ENCODE measurements at regions not wholly inside any gene's neighbourhood (a gene's known extent, or its start where the extent isn't known, plus 50 kb on each side); places are given as distances from the start of the nearest gene placed in this dataset.
"Not testable (repeated sequence)": the region's sequence is repeated elsewhere in the genome, so short reads cannot be mapped to it uniquely, and the experiment has no call there.

DNA sequence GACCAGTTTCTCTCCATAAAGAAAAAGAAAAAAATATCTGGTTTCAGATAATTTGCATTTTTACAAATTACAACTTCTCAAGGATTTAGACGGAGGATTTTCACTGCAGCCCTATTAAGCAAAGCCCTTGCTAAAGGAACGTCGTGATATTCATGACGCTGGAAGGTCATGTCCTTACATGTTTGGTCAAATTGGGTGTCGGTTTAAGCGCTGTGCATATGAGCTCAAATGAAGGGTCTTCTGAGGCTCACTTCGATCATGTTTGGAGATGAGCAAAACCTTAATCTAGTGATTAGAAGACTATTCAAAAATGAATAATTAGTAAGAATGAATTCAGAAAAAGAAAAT lies 67.3 kb upstream of the USP15 start:
- no peak for DNase-seq (ENCODE audit: low spot score)

DNA sequence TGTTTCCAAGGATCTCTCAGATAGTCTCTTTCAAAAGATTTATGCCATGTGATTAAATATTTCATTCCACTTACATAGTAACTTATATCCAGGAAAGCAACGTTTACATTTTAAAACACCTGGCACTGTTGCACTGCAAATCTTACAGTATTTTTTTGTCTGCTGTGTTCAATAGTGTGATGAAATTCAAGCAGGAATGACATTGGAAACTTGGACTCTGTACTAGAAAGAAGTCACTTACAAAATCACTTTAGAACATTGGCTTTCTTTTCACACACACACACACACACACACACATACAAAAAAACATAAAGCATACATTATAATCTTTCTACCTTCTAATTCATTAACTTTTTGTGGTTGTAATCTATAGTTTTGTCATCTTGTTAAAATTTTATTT lies 66.2 kb upstream of the USP15 start:
- DNase-seq (ENCODE audit: low spot score): no peak

DNA sequence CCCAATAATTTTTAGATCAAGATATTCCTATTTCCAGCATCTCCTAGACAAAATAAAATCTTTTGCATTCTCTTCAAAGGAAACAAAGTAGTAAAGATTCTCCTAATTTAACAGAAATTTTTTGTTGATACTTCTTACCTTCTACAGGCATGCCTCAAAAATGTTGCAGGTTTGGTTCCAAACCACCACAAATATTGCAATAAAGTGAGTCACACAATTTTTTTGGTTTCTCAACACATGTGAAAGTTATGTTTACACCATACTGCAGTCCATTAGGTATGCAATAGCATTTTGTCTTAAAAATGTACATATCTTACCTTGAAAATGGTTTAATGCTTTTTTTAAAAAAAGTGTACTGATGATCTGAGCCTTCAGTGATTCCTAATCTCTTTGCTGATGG lies 65.6 kb upstream of the USP15 start:
- DNase-seq (ENCODE audit: low spot score): peak; percentile 12

DNA sequence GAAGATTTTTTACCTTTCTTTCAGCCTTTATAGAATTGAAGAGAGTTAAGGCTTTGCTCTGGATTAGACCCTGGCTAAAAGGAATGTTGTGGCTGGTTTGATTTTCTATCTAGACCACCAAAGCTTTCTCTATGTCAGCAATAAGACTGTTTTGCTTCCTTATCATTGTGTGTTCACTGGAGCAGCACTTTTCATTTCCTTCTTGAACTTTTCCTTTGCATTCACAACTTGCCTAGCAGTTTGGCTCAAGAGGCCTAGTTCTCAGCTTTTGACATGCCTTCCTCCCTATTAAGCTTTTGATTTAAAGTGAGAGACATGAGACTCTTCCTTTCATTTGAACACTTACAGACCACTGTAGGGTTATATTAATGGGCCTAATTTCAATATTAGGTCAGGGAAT lies 64.1 kb upstream of the USP15 start:
- no peak for DNase-seq (ENCODE audit: low spot score)

DNA sequence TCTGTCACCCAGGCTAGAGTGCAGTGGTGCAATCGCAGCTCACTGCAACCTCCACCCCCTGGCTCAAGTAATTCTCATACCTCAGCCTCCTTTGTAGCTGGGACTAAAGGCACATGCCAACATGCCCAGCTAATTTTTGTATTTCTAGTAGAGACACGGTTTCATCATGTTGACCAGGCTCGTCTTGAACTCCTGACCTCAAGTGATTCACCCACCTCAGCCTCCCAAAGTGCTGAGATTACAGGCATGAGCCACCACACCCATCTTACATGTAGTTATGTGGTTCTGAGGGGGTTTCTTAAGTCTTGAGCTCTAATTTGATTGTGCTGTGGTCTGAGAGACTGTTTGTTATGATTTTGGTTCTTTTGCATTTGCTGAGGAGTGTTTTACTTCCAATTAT lies 57.3 kb upstream of the USP15 start:
- DNase-seq (ENCODE audit: low spot score): not testable (repeated sequence)

DNA sequence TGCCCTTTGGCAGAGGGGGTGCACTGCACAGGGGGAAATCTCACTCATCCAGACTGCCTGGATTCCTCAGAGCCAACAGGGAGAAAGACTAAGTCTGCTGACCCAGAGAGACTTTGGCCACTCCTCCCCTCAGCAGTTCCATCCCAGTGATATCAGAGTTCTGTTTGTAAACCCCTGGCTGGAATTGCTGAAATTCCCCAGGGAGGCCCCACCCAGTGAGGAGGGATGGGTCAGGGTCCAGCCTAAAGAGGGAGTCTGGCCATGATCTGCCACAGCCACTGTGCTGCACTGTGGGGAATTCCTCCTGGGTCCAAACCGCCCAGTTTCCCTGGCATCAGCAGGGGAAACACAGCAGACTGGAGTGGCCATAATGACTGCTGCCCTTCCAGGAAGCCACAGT lies 54.9 kb upstream of the USP15 start:
- DNase-seq (ENCODE audit: low spot score): no peak

DNA sequence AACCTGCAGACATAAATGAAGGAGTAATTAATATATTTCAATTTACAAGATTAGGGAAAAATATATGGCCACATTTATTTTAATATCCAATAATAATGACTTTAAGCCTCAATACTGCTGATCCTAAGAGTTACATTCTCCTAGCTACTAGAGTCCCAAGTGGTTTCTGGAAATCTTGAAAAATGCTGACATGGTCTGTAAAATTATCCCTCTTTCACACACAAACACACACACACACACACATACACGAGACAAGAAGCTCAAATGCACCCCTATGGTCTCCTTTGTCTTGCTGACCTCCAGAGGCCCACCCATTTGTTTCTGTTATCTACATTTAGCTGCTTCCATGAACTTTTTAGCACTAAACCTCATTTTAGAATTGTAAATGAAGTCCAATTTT lies 53.0 kb upstream of the USP15 start:
- no peak for DNase-seq (ENCODE audit: low spot score)

Measured in GM03348 (cell line).